ENCODE measurements at regions not wholly inside any gene's neighbourhood (a gene's known extent, or its start where the extent isn't known, plus 50 kb on each side); places are given as distances from the start of the nearest gene placed in this dataset.
A peak's percentile ranks its signal among the peaks of the same experiment; 100 is the strongest.

GRCh38 chr10:89873055-89873454 lies 171.7 kb downstream of the KIF20B start:
- Histone ChIP-seq H3K9me3 (ENCODE audit: control insufficient read depth, insufficient read depth, low read depth, low read length) (no peaks in the 10 kb centered on the region), H3K4me3 (replicated peaks in 1 of 4; ENCODE audit: control extremely low read depth in 1 of 4, insufficient read depth in 1 of 4, low read depth in 3 of 4, low read length in 4 of 4) (no peak overlapping the region), H3K36me3 (ENCODE audit: control insufficient read depth, insufficient read depth, low read length) (no peaks in the 10 kb centered on the region), H3K4me1 (ENCODE audit: control insufficient read depth, extremely low read depth, insufficient read depth, low read length) (no peaks in the 10 kb centered on the region), H3K27me3 (ENCODE audit: control insufficient read depth, insufficient read depth, low read length) (no peaks in the 10 kb centered on the region), H4K20me1 (ENCODE audit: control insufficient read depth, extremely low read depth, insufficient read depth, low read length) (no peaks in the 10 kb centered on the region), H3K27ac (ENCODE audit: insufficient read depth, low read length) (no peak overlapping the region), H3K9ac (ENCODE audit: insufficient read depth, low read length) (no peak overlapping the region), H3K4me2 (ENCODE audit: extremely low read depth, insufficient read depth, low read length) (no peak overlapping the region), H2AFZ (ENCODE audit: low read length) (no peak overlapping the region), H3K79me2 (ENCODE audit: control insufficient read depth, insufficient read depth, low read length) (no peaks in the 10 kb centered on the region)
- TF ChIP-seq CTCF (conservative IDR thresholded peaks at IDR 0.05 in 1 of 2, IDR thresholded peaks at IDR 0.05 in 1 of 2; ENCODE audit: low read depth in 1 of 2, low read length in 2 of 2) (no peak), EZH2 (IDR thresholded peaks at IDR 0.05; ENCODE audit: low read length, missing control alignments) (no peak)
- no peak for DNase-seq (ENCODE audit: low read depth in 2 of 2)

GRCh38 chr10:89875557-89875956 lies 174.2 kb downstream of the KIF20B start:
- TF ChIP-seq CTCF (conservative IDR thresholded peaks at IDR 0.05 in 1 of 2, IDR thresholded peaks at IDR 0.05 in 1 of 2; ENCODE audit: low read depth in 1 of 2, low read length in 2 of 2), result no peak
- TF ChIP-seq EZH2 (IDR thresholded peaks at IDR 0.05; ENCODE audit: low read length, missing control alignments), result no peak
- H3K27me3 ChIP-seq (ENCODE audit: control insufficient read depth, insufficient read depth, low read length), result no peaks in the 10 kb centered on the region
- no peaks in the 10 kb centered on the region for H3K4me1 ChIP-seq (ENCODE audit: control insufficient read depth, extremely low read depth, insufficient read depth, low read length)
- no peak overlapping the region for H2AFZ ChIP-seq (ENCODE audit: low read length)
- H3K36me3 ChIP-seq (ENCODE audit: control insufficient read depth, insufficient read depth, low read length), result no peaks in the 10 kb centered on the region
- H3K9ac ChIP-seq (ENCODE audit: insufficient read depth, low read length), result no peak overlapping the region
- H3K79me2 ChIP-seq (ENCODE audit: control insufficient read depth, insufficient read depth, low read length), result no peaks in the 10 kb centered on the region
- no peak overlapping the region for H3K4me2 ChIP-seq (ENCODE audit: extremely low read depth, insufficient read depth, low read length)
- no peak overlapping the region for H3K27ac ChIP-seq (ENCODE audit: insufficient read depth, low read length)
- no peaks in the 10 kb centered on the region for H4K20me1 ChIP-seq (ENCODE audit: control insufficient read depth, extremely low read depth, insufficient read depth, low read length)
- DNase-seq (ENCODE audit: low read depth in 2 of 2), result no peak
- H3K9me3 ChIP-seq (ENCODE audit: control insufficient read depth, insufficient read depth, low read depth, low read length), result no peaks in the 10 kb centered on the region
- no peak overlapping the region for H3K4me3 ChIP-seq (replicated peaks in 1 of 4; ENCODE audit: control extremely low read depth in 1 of 4, insufficient read depth in 1 of 4, low read depth in 3 of 4, low read length in 4 of 4)

- Histone ChIP-seq H3K27ac (ENCODE audit: insufficient read depth, low read length) (no peak overlapping the region), H3K4me2 (ENCODE audit: extremely low read depth, insufficient read depth, low read length) (no peak overlapping the region), H2AFZ (ENCODE audit: low read length) (no peak overlapping the region), H3K4me1 (ENCODE audit: control insufficient read depth, extremely low read depth, insufficient read depth, low read length) (no peaks in the 10 kb centered on the region), H4K20me1 (ENCODE audit: control insufficient read depth, extremely low read depth, insufficient read depth, low read length) (no peaks in the 10 kb centered on the region), H3K9ac (ENCODE audit: insufficient read depth, low read length) (no peak overlapping the region), H3K9me3 (ENCODE audit: control insufficient read depth, insufficient read depth, low read depth, low read length) (no peaks in the 10 kb centered on the region), H3K27me3 (ENCODE audit: control insufficient read depth, insufficient read depth, low read length) (no peaks in the 10 kb centered on the region), H3K79me2 (ENCODE audit: control insufficient read depth, insufficient read depth, low read length) (no peaks in the 10 kb centered on the region), H3K4me3 (replicated peaks in 1 of 4; ENCODE audit: control extremely low read depth in 1 of 4, insufficient read depth in 1 of 4, low read depth in 3 of 4, low read length in 4 of 4) (no peak overlapping the region), H3K36me3 (ENCODE audit: control insufficient read depth, insufficient read depth, low read length) (no peaks in the 10 kb centered on the region)
- peak in 1 of 2 donors; percentile 75 for DNase-seq (ENCODE audit: low read depth in 2 of 2)
- TF ChIP-seq EZH2 (IDR thresholded peaks at IDR 0.05; ENCODE audit: low read length, missing control alignments), result no peak
Measured at GRCh38 chr10:89879121-89879520, 177.7 kb downstream of the KIF20B start.

Measured in fibroblast of lung (primary cell).